Stimulated activated naive CD8-positive, alpha-beta T cell treated with anti-CD3 and anti-CD28 coated beads, Interleukin-15, Interleukin-2, amounts not matched to agents 100 ng/mL and 50 ng/mL, for 24 hours (primary cell): ENCODE measurements at regions not wholly inside any gene's neighbourhood (a gene's known extent, or its start where the extent isn't known, plus 50 kb on each side); places are given as distances from the start of the nearest gene placed in this dataset.

ENCODE experiments used
- H3K27ac Mint-ChIP-seq: one replicate; pipeline ENCODE4 v1.8.0; 2021; ENCODE audit warnings: mild to moderate bottlenecking, mixed read lengths
- H3K27me3 Mint-ChIP-seq: one replicate; pipeline ENCODE4 v1.8.0; 2021; ENCODE audit warnings: mixed read lengths
- H3K36me3 Mint-ChIP-seq: one replicate; pipeline ENCODE4 v1.8.0; 2021; ENCODE audit warnings: low read depth, mixed read lengths
- H3K4me1 Mint-ChIP-seq: one replicate; pipeline ENCODE4 v1.8.0; 2021; ENCODE audit warnings: low read depth, mixed read lengths
- H3K4me3 Mint-ChIP-seq: one replicate; pipeline ENCODE4 v1.8.0; 2021; ENCODE audit warnings: mild to moderate bottlenecking, mixed read lengths
- H3K9me3 Mint-ChIP-seq: one replicate; pipeline ENCODE4 v1.8.0; 2021; ENCODE audit warnings: mixed read lengths

GRCh38 chr15:96390986-96391385 lies 60.5 kb downstream of the NR2F2 start:
- peaks cover 32% of the 10 kb centered on the region for H3K27me3 Mint-ChIP-seq

GRCh38 chr15:96392380-96393208 lies 62.1 kb downstream of the NR2F2 start:
- Mint-ChIP-seq H3K27me3 (peaks cover 32% of the 10 kb centered on the region), H3K36me3 (no peaks in the 10 kb centered on the region), H3K4me1 (no peaks in the 10 kb centered on the region), H3K9me3 (peaks cover 4% of the 10 kb centered on the region), H3K27ac (no peak overlapping the region), H3K4me3 (no peak overlapping the region)

More at GRCh38 chr15:96390986-96391385, 60.5 kb downstream of the NR2F2 start:
- Mint-ChIP-seq H3K4me3 (no peak overlapping the region), H3K27ac (no peak overlapping the region), H3K9me3 (peaks cover 4% of the 10 kb centered on the region), H3K4me1 (no peaks in the 10 kb centered on the region), H3K36me3 (no peaks in the 10 kb centered on the region)

GRCh38 chr15:96393209-96393513 lies 62.7 kb downstream of the NR2F2 start:
- Mint-ChIP-seq H3K9me3 (peaks cover 4% of the 10 kb centered on the region), H3K27me3 (peaks cover 32% of the 10 kb centered on the region), H3K4me3 (no peak overlapping the region), H3K36me3 (no peaks in the 10 kb centered on the region), H3K4me1 (no peaks in the 10 kb centered on the region), H3K27ac (no peak overlapping the region)

- Mint-ChIP-seq H3K27me3 (peaks cover 24% of the 10 kb centered on the region), H3K9me3 (peaks cover 4% of the 10 kb centered on the region), H3K4me1 (no peaks in the 10 kb centered on the region), H3K4me3 (no peak overlapping the region), H3K27ac (no peak overlapping the region), H3K36me3 (no peaks in the 10 kb centered on the region)
Observed at GRCh38 chr15:96395687-96396086, 65.2 kb downstream of the NR2F2 start.

GRCh38 chr15:96398776-96399175 lies 68.3 kb downstream of the NR2F2 start:
- Mint-ChIP-seq H3K27me3 (peaks cover 16% of the 10 kb centered on the region), H3K9me3 (no peaks in the 10 kb centered on the region), H3K4me1 (no peaks in the 10 kb centered on the region), H3K4me3 (no peak overlapping the region), H3K27ac (no peak overlapping the region), H3K36me3 (no peaks in the 10 kb centered on the region)

GRCh38 chr15:96402403-96402802 lies 71.9 kb downstream of the NR2F2 start:
- H3K27ac Mint-ChIP-seq = no peak overlapping the region
- peaks cover 30% of the 10 kb centered on the region for H3K27me3 Mint-ChIP-seq
- H3K4me3 Mint-ChIP-seq = no peak overlapping the region
- no peaks in the 10 kb centered on the region for H3K9me3 Mint-ChIP-seq
- H3K4me1 Mint-ChIP-seq = no peaks in the 10 kb centered on the region
- no peaks in the 10 kb centered on the region for H3K36me3 Mint-ChIP-seq

- Mint-ChIP-seq H3K27me3 (peaks cover 35% of the 10 kb centered on the region), H3K27ac (no peak overlapping the region), H3K4me3 (no peak overlapping the region)
Observed at GRCh38 chr15:96403071-96403470, 72.6 kb downstream of the NR2F2 start.

GRCh38 chr15:96403932-96404331 lies 73.4 kb downstream of the NR2F2 start:
- H3K36me3 Mint-ChIP-seq = no peaks in the 10 kb centered on the region
- peaks cover 40% of the 10 kb centered on the region for H3K27me3 Mint-ChIP-seq
- no peak overlapping the region for H3K4me3 Mint-ChIP-seq
- no peak overlapping the region for H3K27ac Mint-ChIP-seq
- no peaks in the 10 kb centered on the region for H3K9me3 Mint-ChIP-seq
- H3K4me1 Mint-ChIP-seq = no peaks in the 10 kb centered on the region

More at GRCh38 chr15:96403071-96403470, 72.6 kb downstream of the NR2F2 start:
- Mint-ChIP-seq H3K36me3 (no peaks in the 10 kb centered on the region), H3K9me3 (no peaks in the 10 kb centered on the region), H3K4me1 (no peaks in the 10 kb centered on the region)

GRCh38 chr15:96404560-96404959 lies 74.1 kb downstream of the NR2F2 start:
- no peaks in the 10 kb centered on the region for H3K9me3 Mint-ChIP-seq
- no peaks in the 10 kb centered on the region for H3K36me3 Mint-ChIP-seq
- H3K4me3 Mint-ChIP-seq = no peak overlapping the region
- H3K27ac Mint-ChIP-seq = no peak overlapping the region
- no peaks in the 10 kb centered on the region for H3K4me1 Mint-ChIP-seq
- peaks cover 46% of the 10 kb centered on the region for H3K27me3 Mint-ChIP-seq

- Mint-ChIP-seq H3K4me3 (no peak overlapping the region), H3K27ac (no peak overlapping the region), H3K36me3 (no peaks in the 10 kb centered on the region)
Observed at GRCh38 chr15:96406291-96406690, 75.8 kb downstream of the NR2F2 start.

GRCh38 chr15:96406701-96407100 lies 76.2 kb downstream of the NR2F2 start:
- H3K27me3 Mint-ChIP-seq = peaks cover 65% of the 10 kb centered on the region

More at GRCh38 chr15:96406291-96406690, 75.8 kb downstream of the NR2F2 start:
- Mint-ChIP-seq H3K27me3 (peaks cover 61% of the 10 kb centered on the region), H3K4me1 (no peaks in the 10 kb centered on the region), H3K9me3 (no peaks in the 10 kb centered on the region)

GRCh38 chr15:96407482-96407881 lies 77.0 kb downstream of the NR2F2 start:
- peaks cover 70% of the 10 kb centered on the region for H3K27me3 Mint-ChIP-seq
- no peak overlapping the region for H3K4me3 Mint-ChIP-seq

More at GRCh38 chr15:96406701-96407100, 76.2 kb downstream of the NR2F2 start:
- H3K9me3 Mint-ChIP-seq = no peaks in the 10 kb centered on the region
- no peak overlapping the region for H3K4me3 Mint-ChIP-seq
- no peaks in the 10 kb centered on the region for H3K4me1 Mint-ChIP-seq
- no peaks in the 10 kb centered on the region for H3K36me3 Mint-ChIP-seq
- H3K27ac Mint-ChIP-seq = no peak overlapping the region

GRCh38 chr15:96408591-96409183 lies 78.2 kb downstream of the NR2F2 start:
- Mint-ChIP-seq H3K27ac (no peak overlapping the region), H3K4me3 (no peak overlapping the region), H3K36me3 (no peaks in the 10 kb centered on the region), H3K27me3 (peaks cover 82% of the 10 kb centered on the region), H3K4me1 (no peaks in the 10 kb centered on the region), H3K9me3 (no peaks in the 10 kb centered on the region)

More at GRCh38 chr15:96407482-96407881, 77.0 kb downstream of the NR2F2 start:
- no peak overlapping the region for H3K27ac Mint-ChIP-seq
- no peaks in the 10 kb centered on the region for H3K36me3 Mint-ChIP-seq
- H3K4me1 Mint-ChIP-seq = no peaks in the 10 kb centered on the region
- H3K9me3 Mint-ChIP-seq = no peaks in the 10 kb centered on the region

GRCh38 chr15:96409215-96410138 lies 79.0 kb downstream of the NR2F2 start:
- Mint-ChIP-seq H3K27ac (no peak overlapping the region), H3K4me1 (no peaks in the 10 kb centered on the region), H3K9me3 (no peaks in the 10 kb centered on the region), H3K4me3 (no peak overlapping the region), H3K36me3 (no peaks in the 10 kb centered on the region), H3K27me3 (peaks cover 85% of the 10 kb centered on the region)
